ENCODE measurements at regions not wholly inside any gene's neighbourhood (a gene's known extent, or its start where the extent isn't known, plus 50 kb on each side); places are given as distances from the start of the nearest gene placed in this dataset.
A peak's percentile ranks its signal among the peaks of the same experiment; 100 is the strongest.

DNA sequence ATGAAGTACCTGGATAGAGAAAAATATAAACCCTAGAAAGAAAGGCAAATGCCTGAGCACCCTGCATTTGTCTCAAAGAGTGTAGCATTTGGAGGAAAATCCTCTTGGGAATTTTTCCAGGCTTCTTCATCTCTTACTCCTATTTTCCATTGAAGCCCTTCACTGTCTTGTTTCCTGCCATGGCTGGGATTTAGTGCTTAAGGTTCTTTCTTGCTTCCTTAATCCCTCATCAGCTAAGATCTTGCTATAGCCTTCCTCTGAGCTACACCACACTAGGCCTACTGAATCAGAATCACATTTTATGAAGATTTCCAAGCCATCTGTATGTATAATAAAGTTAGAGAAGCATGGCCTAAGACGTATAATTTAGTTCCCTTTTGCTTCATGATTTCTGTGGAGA, 97.5 kb upstream of the PHYHIPL start:
- H3K9ac ChIP-seq (ENCODE audit: low read depth, low read length): no peak overlapping the region
- H3K4me2 ChIP-seq (ENCODE audit: low read depth, low read length): no peak overlapping the region
- H3K4me3 ChIP-seq (ENCODE audit: insufficient read depth, low read depth, low read length): no peak overlapping the region
- no peak overlapping the region for H3K18ac ChIP-seq (ENCODE audit: low read depth, low read length)
- DNase-seq (no peak), ATAC-seq (ENCODE audit: low read depth) (peak; percentile 21; the same call in 1 of the 2 replicates)
- no peak overlapping the region for H3K56ac ChIP-seq (ENCODE audit: extremely low read depth, insufficient read depth, low read length)
- no CpG with 5 or more reads among the region's 1 CpG for WGBS, 2 experiments (ENCODE audit: extremely low coverage in 2 of 2, insufficient read length in 1 of 2)
- H3K9me3 ChIP-seq (ENCODE audit: control insufficient read depth, insufficient read depth, low read length): no peaks in the 10 kb centered on the region
- intact Hi-C loops (cut with micrococcal nuclease) (no loop called here), in situ Hi-C loops (cut with MboI; ENCODE audit: low sequenced_read_pairs) (no loop called here), dilution Hi-C loops (cut with HindIII; ENCODE audit: low sequenced_read_pairs, unreplicated experiment) (no loop called here)
- H3K9me1 ChIP-seq (ENCODE audit: insufficient read depth, low read length): no peaks in the 10 kb centered on the region
- no peak overlapping the region for H3K14ac ChIP-seq (replicated peaks; ENCODE audit: low read depth, low read length)
- no peak overlapping the region for H4K8ac ChIP-seq (ENCODE audit: low read depth in 2 of 2, low read length in 2 of 2)
- no peak overlapping the region for H4K91ac ChIP-seq (ENCODE audit: insufficient read depth, low read depth, low read length)
- H2BK15ac ChIP-seq (ENCODE audit: low read depth, low read length): no peak overlapping the region
- no TSS peak for BruUV-seq (replicated peaks)
- H3K36me3 ChIP-seq (ENCODE audit: control insufficient read depth, insufficient read depth, low read length): no peaks in the 10 kb centered on the region
- no peak overlapping the region for H2AFZ ChIP-seq (replicated peaks; ENCODE audit: low read length, poor library complexity)
- ChIA-PET CTCF (interaction anchor here (1.4 kb wide), 1 partner anchor 15 kb away, joined by 3 read pairs; no protein-coding TSS in a partner anchor), POLR2A (ENCODE audit: unreplicated experiment) (no interaction called here)
- no peak overlapping the region for H3K27ac ChIP-seq (ENCODE audit: insufficient read depth, low read length)
- no peaks in the 10 kb centered on the region for H4K20me1 ChIP-seq (ENCODE audit: insufficient read depth, low read length)
- H2BK5ac ChIP-seq (ENCODE audit: low read depth, low read length, poor library complexity, severe bottlenecking): no peak overlapping the region
- no peak overlapping the region for H2AK9ac ChIP-seq (replicated peaks; ENCODE audit: low read depth, low read length, poor library complexity)
- H4K5ac ChIP-seq (ENCODE audit: low read depth, low read length): no peak overlapping the region
- H3K79me1 ChIP-seq (ENCODE audit: low read depth in 1 of 2, low read length in 2 of 2): no peaks in the 10 kb centered on the region
- H2BK120ac ChIP-seq (ENCODE audit: low read depth, low read length): no peak overlapping the region
- H3K27me3 ChIP-seq (ENCODE audit: control insufficient read depth, insufficient read depth, low read length): peaks cover 10% of the 10 kb centered on the region; the same call in 1 of the 2 replicates
- no peak overlapping the region for H3K23ac ChIP-seq (ENCODE audit: low read depth, low read length)
- peaks cover 6% of the 10 kb centered on the region; the same call in 1 of the 2 replicates for H3K4me1 ChIP-seq (ENCODE audit: control insufficient read depth, insufficient read depth, low read length)
- no peak overlapping the region for H2BK20ac ChIP-seq (ENCODE audit: low read depth, low read length)
- TF ChIP-seq CEBPB (IDR thresholded peaks at IDR 0.05; ENCODE audit: low read depth, low read length) (no peak), BHLHE40 (IDR thresholded peaks at IDR 0.05; ENCODE audit: low read depth, low read length) (no peak), CHD1 (IDR thresholded peaks at IDR 0.05; ENCODE audit: low read depth, low read length) (no peak), SMC3 (IDR thresholded peaks at IDR 0.05; ENCODE audit: low read depth, low read length) (no peak), RCOR1 (IDR thresholded peaks at IDR 0.05; ENCODE audit: insufficient replicate concordance, low read length) (no peak), RAD21 (IDR thresholded peaks at IDR 0.05; ENCODE audit: low read length) (no peak), MXI1 (IDR thresholded peaks at IDR 0.05; ENCODE audit: borderline replicate concordance, low read depth, low read length) (no peak), MAZ (IDR thresholded peaks at IDR 0.05; ENCODE audit: borderline replicate concordance, low read depth, low read length) (no peak), NFE2L2 (IDR thresholded peaks at IDR 0.05; ENCODE audit: low read depth, low read length) (no peak), MAFK (IDR thresholded peaks at IDR 0.05; ENCODE audit: low read depth, low read length) (no peak), POLR2A (IDR thresholded peaks at IDR 0.05; ENCODE audit: low read depth, low read length) (no peak), RFX5 (IDR thresholded peaks at IDR 0.05; ENCODE audit: low read depth, low read length) (no peak)
- TF ChIP-seq, protein P1, sequence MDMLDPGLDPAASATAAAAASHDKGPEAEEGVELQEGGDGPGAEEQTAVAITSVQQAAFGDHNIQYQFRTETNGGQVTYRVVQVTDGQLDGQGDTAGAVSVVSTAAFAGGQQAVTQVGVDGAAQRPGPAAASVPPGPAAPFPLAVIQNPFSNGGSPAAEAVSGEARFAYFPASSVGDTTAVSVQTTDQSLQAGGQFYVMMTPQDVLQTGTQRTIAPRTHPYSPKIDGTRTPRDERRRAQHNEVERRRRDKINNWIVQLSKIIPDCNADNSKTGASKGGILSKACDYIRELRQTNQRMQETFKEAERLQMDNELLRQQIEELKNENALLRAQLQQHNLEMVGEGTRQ (IDR thresholded peaks at IDR 0.05; ENCODE audit: low read depth, low read length): no peak
- TF ChIP-seq, protein P2, sequence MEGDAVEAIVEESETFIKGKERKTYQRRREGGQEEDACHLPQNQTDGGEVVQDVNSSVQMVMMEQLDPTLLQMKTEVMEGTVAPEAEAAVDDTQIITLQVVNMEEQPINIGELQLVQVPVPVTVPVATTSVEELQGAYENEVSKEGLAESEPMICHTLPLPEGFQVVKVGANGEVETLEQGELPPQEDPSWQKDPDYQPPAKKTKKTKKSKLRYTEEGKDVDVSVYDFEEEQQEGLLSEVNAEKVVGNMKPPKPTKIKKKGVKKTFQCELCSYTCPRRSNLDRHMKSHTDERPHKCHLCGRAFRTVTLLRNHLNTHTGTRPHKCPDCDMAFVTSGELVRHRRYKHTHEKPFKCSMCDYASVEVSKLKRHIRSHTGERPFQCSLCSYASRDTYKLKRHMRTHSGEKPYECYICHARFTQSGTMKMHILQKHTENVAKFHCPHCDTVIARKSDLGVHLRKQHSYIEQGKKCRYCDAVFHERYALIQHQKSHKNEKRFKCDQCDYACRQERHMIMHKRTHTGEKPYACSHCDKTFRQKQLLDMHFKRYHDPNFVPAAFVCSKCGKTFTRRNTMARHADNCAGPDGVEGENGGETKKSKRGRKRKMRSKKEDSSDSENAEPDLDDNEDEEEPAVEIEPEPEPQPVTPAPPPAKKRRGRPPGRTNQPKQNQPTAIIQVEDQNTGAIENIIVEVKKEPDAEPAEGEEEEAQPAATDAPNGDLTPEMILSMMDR (conservative IDR thresholded peaks at IDR 0.05; ENCODE audit: low read depth, low read length): no peak
- H2AK5ac ChIP-seq (ENCODE audit: low read depth, low read length): no peak overlapping the region
- no peak overlapping the region for H3K4ac ChIP-seq (ENCODE audit: low read depth, low read length)
